ENCODE measurements at regions not wholly inside any gene's neighbourhood (a gene's known extent, or its start where the extent isn't known, plus 50 kb on each side); places are given as distances from the start of the nearest gene placed in this dataset.
"Not testable (repeated sequence)": the region's sequence is repeated elsewhere in the genome, so short reads cannot be mapped to it uniquely, and the experiment has no call there.

- FAIRE-seq (no peak), DNase-seq (ENCODE audit: low spot score in 2 of 2) (no peak)
Measured at GRCh38 chr7:16933296-16934279, 51.8 kb upstream of the AGR3 start.

- DNase-seq (ENCODE audit: low spot score in 2 of 2) = no peak
- FAIRE-seq = no peak
Measured at GRCh38 chr7:16934722-16935340, 53.0 kb upstream of the AGR3 start.

GRCh38 chr7:16935341-16935735 is 53.6 kb upstream of the AGR3 start:
- FAIRE-seq = no peak

GRCh38 chr7:16936626-16937422 is 55.0 kb upstream of the AGR3 start:
- DNase-seq (ENCODE audit: low spot score in 2 of 2) = no peak
- FAIRE-seq = no peak

More at GRCh38 chr7:16935341-16935735, 53.6 kb upstream of the AGR3 start:
- no peak for DNase-seq (ENCODE audit: low spot score in 2 of 2)

GRCh38 chr7:16939161-16939560 is 57.4 kb upstream of the AGR3 start:
- DNase-seq (ENCODE audit: low spot score in 2 of 2) = no peak
- no peak for FAIRE-seq

GRCh38 chr7:16940776-16941175 is 59.0 kb upstream of the AGR3 start:
- FAIRE-seq (no peak), DNase-seq (ENCODE audit: low spot score in 2 of 2) (no peak)

GRCh38 chr7:16942929-16943509 is 61.2 kb upstream of the AGR3 start:
- FAIRE-seq = no peak
- DNase-seq (ENCODE audit: low spot score in 2 of 2) = no peak

- no peak for FAIRE-seq
- DNase-seq (ENCODE audit: low spot score in 2 of 2) = no peak
Measured at GRCh38 chr7:16944936-16945335, 63.2 kb upstream of the AGR3 start.

- FAIRE-seq = no peak
Measured at GRCh38 chr7:16945372-16945771, 63.6 kb upstream of the AGR3 start.

GRCh38 chr7:16948110-16948509 is 66.3 kb upstream of the AGR3 start:
- not testable (repeated sequence) for DNase-seq (ENCODE audit: low spot score in 2 of 2); FAIRE-seq

More at GRCh38 chr7:16945372-16945771, 63.6 kb upstream of the AGR3 start:
- no peak for DNase-seq (ENCODE audit: low spot score in 2 of 2)

- DNase-seq (ENCODE audit: low spot score in 2 of 2) (no peak), FAIRE-seq (no peak)
Measured at GRCh38 chr7:16951483-16952080, 69.8 kb upstream of the AGR3 start.

- DNase-seq (ENCODE audit: low spot score in 2 of 2) = no peak
Measured at GRCh38 chr7:16954321-16954720, 72.5 kb upstream of the AGR3 start.

GRCh38 chr7:16958724-16959123 is 76.9 kb upstream of the AGR3 start:
- DNase-seq (ENCODE audit: low spot score in 2 of 2) = no peak
- FAIRE-seq = no peak

More at GRCh38 chr7:16954321-16954720, 72.5 kb upstream of the AGR3 start:
- FAIRE-seq = no peak

- no peak for FAIRE-seq
- no peak for DNase-seq (ENCODE audit: low spot score in 2 of 2)
Measured at GRCh38 chr7:16960337-16960965, 78.7 kb upstream of the AGR3 start.

GRCh38 chr7:16961641-16962040 is 79.9 kb upstream of the AGR3 start:
- FAIRE-seq (no peak), DNase-seq (ENCODE audit: low spot score in 2 of 2) (no peak)

- no peak for FAIRE-seq
Measured at GRCh38 chr7:16963044-16963443, 81.3 kb upstream of the AGR3 start.

GRCh38 chr7:16965697-16966096 is 83.9 kb upstream of the AGR3 start:
- not testable (repeated sequence) for DNase-seq (ENCODE audit: low spot score in 2 of 2); FAIRE-seq

More at GRCh38 chr7:16963044-16963443, 81.3 kb upstream of the AGR3 start:
- no peak for DNase-seq (ENCODE audit: low spot score in 2 of 2)

GRCh38 chr7:16967300-16967811 is 85.6 kb upstream of the AGR3 start:
- no peak for FAIRE-seq
- DNase-seq (ENCODE audit: low spot score in 2 of 2) = peak in 1 of 2 donors; percentile 12

Measured in frontal cortex (tissue), 3 donors.